GM12874 (cell line): ENCODE measurements at regions not wholly inside any gene's neighbourhood (a gene's known extent, or its start where the extent isn't known, plus 50 kb on each side); places are given as distances from the start of the nearest gene placed in this dataset.

Experiments
- TF ChIP-seq, protein P1 (sequence below): IDR thresholded peaks from 2 replicates; pipeline ENCODE4 v1.5.1; 2011; ENCODE audit warnings: low read depth, mild to moderate bottlenecking, control low read depth, low read length, moderate library complexity; ENCODE audit not compliant: insufficient read depth

DNA sequence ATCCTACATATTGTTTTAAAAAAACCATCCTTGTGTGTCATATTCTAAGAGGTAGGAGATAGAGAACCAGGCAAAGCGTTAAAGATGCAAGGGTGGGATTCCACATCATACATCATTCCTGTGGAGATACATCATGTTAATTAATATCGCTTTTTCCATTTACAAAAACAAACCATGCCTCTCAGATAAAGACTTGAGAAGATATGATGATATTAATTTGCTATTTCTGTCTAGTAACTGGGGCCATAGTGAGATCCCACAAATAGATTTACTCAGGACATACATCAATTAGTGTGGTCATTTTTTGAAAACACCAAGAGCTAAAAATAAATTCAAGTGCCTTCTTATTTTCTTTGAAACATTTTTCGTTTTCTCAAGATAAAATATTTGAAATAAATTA, 165.4 kb upstream of the TARS1 start:
- TF ChIP-seq, protein P1, sequence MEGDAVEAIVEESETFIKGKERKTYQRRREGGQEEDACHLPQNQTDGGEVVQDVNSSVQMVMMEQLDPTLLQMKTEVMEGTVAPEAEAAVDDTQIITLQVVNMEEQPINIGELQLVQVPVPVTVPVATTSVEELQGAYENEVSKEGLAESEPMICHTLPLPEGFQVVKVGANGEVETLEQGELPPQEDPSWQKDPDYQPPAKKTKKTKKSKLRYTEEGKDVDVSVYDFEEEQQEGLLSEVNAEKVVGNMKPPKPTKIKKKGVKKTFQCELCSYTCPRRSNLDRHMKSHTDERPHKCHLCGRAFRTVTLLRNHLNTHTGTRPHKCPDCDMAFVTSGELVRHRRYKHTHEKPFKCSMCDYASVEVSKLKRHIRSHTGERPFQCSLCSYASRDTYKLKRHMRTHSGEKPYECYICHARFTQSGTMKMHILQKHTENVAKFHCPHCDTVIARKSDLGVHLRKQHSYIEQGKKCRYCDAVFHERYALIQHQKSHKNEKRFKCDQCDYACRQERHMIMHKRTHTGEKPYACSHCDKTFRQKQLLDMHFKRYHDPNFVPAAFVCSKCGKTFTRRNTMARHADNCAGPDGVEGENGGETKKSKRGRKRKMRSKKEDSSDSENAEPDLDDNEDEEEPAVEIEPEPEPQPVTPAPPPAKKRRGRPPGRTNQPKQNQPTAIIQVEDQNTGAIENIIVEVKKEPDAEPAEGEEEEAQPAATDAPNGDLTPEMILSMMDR = no peak

- TF ChIP-seq, protein P1 = no peak
These were observed 164.7 kb upstream of the TARS1 start for GRCh38 chr5:33275921-33276627.

- TF ChIP-seq, protein P1 = no peak
These were observed 164.2 kb upstream of the TARS1 start for GRCh38 chr5:33276628-33276950.

- TF ChIP-seq, protein P1 = no peak
These were observed 163.6 kb upstream of the TARS1 start for GRCh38 chr5:33277061-33277650.

DNA sequence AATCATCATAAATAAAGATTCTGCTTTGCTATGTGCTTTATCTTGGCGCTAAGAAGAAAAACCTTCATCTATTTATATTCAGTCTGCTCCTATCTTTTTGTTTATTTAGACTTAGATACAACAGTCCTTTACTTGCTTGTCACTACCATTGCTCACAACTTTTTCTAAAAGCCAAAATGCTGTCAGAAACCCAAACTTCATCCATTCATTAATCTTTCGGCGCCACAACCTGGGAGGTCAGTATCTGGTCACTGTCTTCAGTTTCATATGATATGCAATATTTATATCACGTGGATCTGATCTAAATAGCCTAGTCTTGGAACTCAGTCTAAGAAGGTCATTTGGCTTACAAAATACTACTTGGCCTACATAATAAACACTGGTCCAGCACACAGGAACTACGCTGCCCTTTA, 159.3 kb upstream of the TARS1 start:
- TF ChIP-seq, protein P1 = no peak

GRCh38 chr5:33282157-33282556, 158.6 kb upstream of the TARS1 start:
- TF ChIP-seq, protein P1 = no peak

GRCh38 chr5:33282696-33283095, 158.1 kb upstream of the TARS1 start:
- TF ChIP-seq, protein P1 = no peak
